NCI-H748 (cell line): ENCODE measurements at regions not wholly inside any gene's neighbourhood (a gene's known extent, or its start where the extent isn't known, plus 50 kb on each side); places are given as distances from the start of the nearest gene placed in this dataset.
"Not testable (repeated sequence)": the region's sequence is repeated elsewhere in the genome, so short reads cannot be mapped to it uniquely, and the experiment has no call there.

Experiments used
- DNase-seq: peaks from one replicate; lab custom pipeline; 2025; ENCODE audit not compliant: unreplicated experiment; lab: John Stamatoyannopoulos, UW

GRCh38 chr2:81078102-81078501 is 773.5 kb upstream of the LRRTM1 start:
- no peak for DNase-seq

DNA sequence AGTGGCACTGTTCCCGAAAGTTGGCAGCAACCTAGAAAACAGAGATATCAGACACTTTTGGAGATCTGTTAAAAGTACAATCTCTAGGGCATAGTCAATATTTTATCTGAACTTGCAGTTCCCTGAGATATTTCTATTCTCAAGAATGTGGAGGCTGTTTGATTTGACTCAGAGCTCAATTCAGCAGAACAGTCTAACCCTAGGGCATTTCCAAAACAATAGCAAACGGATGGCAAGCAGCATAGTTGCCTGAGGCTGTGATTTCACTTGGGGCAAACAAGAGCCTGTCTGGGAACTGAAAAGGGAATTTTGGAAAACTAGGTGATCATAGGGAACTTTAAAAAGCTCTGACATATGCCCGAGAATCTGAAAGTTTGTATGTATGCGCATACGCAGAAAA is 772.8 kb upstream of the LRRTM1 start:
- no peak for DNase-seq

DNA sequence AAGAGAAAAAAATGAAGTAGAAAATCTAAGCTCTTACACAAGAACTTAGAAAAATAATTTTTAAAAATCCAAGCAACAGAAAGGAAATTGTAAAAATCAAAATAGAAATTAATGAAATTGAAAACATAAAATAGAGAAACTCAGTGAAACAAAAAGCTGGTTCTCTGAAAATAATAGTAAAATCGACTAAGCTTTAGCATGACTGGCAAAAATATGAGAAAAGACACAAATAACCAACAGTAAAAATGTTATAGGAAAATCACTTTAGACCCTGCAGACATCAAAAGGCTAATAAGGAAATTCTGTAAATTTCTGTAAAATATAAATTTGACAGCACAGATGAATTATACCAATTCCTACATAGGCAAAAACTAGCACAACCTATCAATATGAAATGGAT is 768.9 kb upstream of the LRRTM1 start:
- DNase-seq, result no peak

- DNase-seq, result no peak
Observed at GRCh38 chr2:81068144-81068543, 763.6 kb upstream of the LRRTM1 start.

- DNase-seq, result peak; percentile 5
Observed at GRCh38 chr2:81061016-81061415, 756.5 kb upstream of the LRRTM1 start.

GRCh38 chr2:81050580-81051095 is 746.1 kb upstream of the LRRTM1 start:
- no peak for DNase-seq

GRCh38 chr2:81043681-81044080 is 739.1 kb upstream of the LRRTM1 start:
- no peak for DNase-seq

GRCh38 chr2:81007104-81007503 is 702.6 kb upstream of the LRRTM1 start:
- DNase-seq, result peak; percentile 39

DNA sequence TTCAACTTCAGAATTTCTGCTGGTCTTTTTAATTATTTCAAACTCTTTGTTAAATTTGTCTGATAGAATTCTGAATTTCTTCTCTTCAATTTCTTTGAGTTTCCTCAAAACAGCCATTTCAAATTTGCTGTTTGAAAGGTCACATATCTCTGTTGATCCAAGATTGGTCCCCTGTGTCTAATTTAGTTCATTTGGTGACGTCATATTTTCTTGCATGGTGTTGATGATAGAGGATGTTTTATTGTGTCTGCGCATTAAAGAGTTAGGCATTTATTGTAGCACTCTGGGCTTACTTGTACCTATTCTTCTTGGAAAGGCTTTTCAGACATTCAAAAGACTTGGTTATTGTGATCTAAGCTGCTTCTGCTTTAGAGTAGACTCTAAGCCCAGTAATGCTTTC is 698.4 kb upstream of the LRRTM1 start:
- no peak for DNase-seq

- no peak for DNase-seq
Observed at GRCh38 chr2:80987466-80987865, 682.9 kb upstream of the LRRTM1 start.

DNA sequence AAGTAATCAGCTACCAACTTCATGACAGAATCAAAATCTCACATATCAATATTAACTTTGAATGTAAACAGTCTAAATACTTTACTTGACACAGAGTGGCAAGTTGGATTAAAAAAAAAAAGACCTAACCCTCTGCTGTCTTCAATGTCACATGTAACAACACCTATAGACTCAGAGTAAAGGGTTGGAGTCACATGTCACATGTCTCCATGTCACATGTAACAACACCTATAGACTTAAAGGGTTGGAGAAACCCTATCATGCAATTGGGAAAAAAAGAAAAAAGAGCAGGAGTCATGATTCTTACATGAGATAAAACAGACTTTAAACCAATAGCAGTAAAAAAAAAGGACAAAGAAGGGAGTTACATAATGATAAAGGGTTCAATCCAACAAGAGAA is 665.3 kb upstream of the LRRTM1 start:
- no peak for DNase-seq

- no peak for DNase-seq
Observed at GRCh38 chr2:80968450-80968849, 663.9 kb upstream of the LRRTM1 start.

DNA sequence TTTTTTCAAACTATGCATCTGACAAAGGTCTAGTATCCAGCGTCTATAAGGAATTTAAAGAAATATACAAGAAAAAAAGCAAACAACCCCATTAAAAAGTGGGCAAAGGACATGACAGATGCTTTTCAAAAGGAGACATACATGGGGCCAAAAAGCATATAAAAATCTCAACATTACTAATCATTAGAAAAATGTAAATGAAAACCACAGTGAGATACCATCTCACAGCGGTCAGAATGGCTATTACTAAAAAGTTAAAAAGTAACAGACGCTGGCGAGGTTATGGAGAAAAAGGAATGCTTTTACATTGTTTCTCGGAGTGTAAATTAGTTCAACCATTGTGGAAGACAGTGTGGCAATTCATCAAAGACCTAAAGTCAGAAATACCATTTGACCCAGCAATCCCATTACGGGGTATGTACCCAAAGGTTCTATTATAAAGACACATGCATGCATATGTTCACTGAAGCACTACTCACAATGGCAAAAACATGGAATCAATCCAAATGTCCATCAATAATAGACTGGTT is 643.1 kb upstream of the LRRTM1 start:
- DNase-seq, result no peak

DNA sequence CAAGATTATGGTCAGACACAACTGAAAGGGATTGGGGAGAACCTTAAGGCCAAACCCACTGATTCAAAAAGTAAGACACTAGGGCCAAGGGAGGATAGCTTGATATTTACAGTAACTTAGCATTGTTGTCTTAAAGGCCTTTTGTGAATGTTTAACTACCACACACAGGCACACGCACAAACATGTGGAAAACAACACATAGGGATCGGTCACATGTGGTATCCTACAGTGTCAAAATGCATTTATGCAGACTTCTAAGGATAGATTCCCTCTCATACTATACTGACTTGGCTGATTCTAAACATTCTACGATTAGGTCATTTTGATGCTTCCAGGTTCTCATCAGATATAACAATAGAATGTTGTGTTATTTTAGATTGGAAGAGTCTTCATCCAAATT is 638.9 kb upstream of the LRRTM1 start:
- no peak for DNase-seq

- no peak for DNase-seq
Observed at GRCh38 chr2:80942766-80943165, 638.2 kb upstream of the LRRTM1 start.

DNA sequence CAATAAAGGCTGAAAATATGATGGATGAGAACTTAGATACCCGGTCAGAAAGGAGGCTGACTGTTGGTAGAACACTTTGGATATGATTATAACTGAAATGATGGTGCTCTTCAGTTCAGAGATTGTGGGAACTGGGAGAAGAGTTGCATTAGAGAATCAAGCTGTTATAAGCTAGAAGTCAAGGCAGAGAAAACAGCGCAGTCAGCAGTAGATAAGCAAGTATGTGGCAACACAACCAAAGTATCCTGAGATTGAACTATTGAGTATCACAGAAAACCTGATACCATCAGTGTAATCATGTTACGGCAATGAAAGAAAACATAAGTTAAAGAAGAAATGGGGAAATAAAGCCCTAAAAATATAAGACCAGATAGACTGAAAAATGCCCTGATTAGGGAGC is 633.9 kb upstream of the LRRTM1 start:
- DNase-seq, result no peak

DNA sequence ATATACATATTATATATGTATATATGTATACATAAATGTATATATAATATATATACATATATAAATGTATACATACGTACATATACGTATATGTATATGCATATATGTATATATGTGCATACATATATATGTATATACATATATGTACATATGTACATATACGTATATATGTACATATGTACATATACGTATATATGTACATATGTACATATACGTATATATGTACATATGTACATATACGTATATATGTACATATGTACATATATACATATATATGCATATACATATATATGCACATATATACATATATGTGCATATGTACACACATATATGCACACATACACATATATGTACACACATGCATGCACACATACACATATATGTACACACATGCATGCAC is 627.3 kb upstream of the LRRTM1 start:
- DNase-seq, result not testable (repeated sequence)

DNA sequence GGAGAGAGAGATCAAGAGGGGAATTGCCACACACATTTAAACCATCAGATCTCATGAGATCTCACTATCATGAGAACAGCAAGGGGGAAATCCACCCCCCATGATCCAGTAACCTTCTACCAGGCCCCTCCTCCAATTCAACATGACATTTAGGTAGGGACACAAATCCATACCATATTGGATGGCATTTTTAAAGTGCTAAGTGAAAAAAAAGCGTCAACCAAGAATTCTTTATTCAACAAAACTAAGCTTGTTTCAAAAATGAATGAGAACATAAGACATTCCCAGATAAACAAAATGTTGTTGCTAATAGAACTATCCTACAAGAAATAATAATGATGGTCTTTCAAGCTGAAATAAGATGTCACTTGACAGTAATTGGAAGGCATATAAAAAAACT is 626.2 kb upstream of the LRRTM1 start:
- no peak for DNase-seq

GRCh38 chr2:80926168-80926567 is 621.6 kb upstream of the LRRTM1 start:
- DNase-seq, result peak; percentile 39

GRCh38 chr2:80896576-80896975 is 592.0 kb upstream of the LRRTM1 start:
- DNase-seq, result no peak

DNA sequence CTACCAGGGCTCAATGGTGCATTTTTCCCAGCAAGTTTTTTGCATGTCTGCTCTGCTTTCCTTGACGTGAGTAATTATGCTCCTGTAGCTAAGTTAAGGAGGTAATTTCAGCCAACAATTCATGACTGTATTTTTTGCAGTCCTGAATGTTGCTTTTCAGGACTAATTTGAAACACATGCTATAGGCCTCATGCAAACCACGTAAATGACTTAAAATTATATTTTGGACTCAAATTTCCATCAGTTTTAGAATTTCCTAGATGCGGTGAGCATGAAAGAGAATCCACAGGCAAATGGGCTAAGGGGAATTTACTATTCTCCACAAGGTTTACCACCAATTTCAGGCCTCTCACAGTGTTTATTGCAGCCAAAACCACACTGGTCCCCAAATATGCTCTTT is 589.9 kb upstream of the LRRTM1 start:
- no peak for DNase-seq

- DNase-seq, result no peak
Observed at GRCh38 chr2:80893711-80894110, 589.2 kb upstream of the LRRTM1 start.

DNA sequence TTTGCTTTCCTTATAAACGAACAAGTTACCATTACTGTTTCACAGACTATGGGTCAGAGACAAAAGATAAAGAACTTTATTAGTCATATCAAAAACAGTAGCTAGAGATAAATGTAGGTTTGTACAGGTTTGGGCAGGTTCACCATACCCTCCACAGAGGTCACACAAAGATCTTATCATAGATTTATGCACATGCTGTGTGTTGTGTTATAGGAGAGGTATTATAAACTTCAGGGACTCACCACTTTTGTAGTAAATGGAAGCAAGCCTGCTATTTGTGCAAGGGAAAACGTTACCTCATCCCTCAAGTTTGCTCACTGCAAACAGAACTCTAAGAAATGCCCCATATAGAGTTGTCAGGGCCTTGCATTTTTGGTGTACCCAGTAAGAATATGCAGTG is 584.5 kb upstream of the LRRTM1 start:
- no peak for DNase-seq
